ENCODE measurements at regions not wholly inside any gene's neighbourhood (a gene's known extent, or its start where the extent isn't known, plus 50 kb on each side); places are given as distances from the start of the nearest gene placed in this dataset.
"Not testable (repeated sequence)": the region's sequence is repeated elsewhere in the genome, so short reads cannot be mapped to it uniquely, and the experiment has no call there.

GRCh38 chr11:46183819-46184218 is 62.6 kb upstream of the PHF21A start:
- no peak for DNase-seq (ENCODE audit: low spot score)

GRCh38 chr11:46181843-46182424 is 60.7 kb upstream of the PHF21A start:
- DNase-seq (ENCODE audit: low spot score) = no peak

GRCh38 chr11:46181387-46181786 is 60.1 kb upstream of the PHF21A start:
- DNase-seq (ENCODE audit: low spot score) = no peak

- no peak for DNase-seq (ENCODE audit: low spot score)
Measured at GRCh38 chr11:46180736-46181135, 59.5 kb upstream of the PHF21A start.

GRCh38 chr11:46178513-46178912 is 57.3 kb upstream of the PHF21A start:
- no peak for DNase-seq (ENCODE audit: low spot score)

- DNase-seq (ENCODE audit: low spot score) = peak; percentile 44
Measured at GRCh38 chr11:46176421-46176820, 55.2 kb upstream of the PHF21A start.

- no peak for DNase-seq (ENCODE audit: low spot score)
Measured at GRCh38 chr11:46175401-46176002, 54.2 kb upstream of the PHF21A start.

GRCh38 chr11:46171693-46172092 is 50.4 kb upstream of the PHF21A start:
- not testable (repeated sequence) for DNase-seq (ENCODE audit: low spot score)

Measured in mucosa of gallbladder (tissue), 1 donor.